Body of pancreas (tissue), 4 donors: ENCODE measurements at regions not wholly inside any gene's neighbourhood (a gene's known extent, or its start where the extent isn't known, plus 50 kb on each side); places are given as distances from the start of the nearest gene placed in this dataset.

ENCODE experiments used
- ATAC-seq: fragments of 150-250 bp; one replicate; pipeline ENCODE4 v1.9.1; 2016
- DNase-seq, 4 donors: peaks; one replicate each; pipeline ENCODE4 v3.0.0-alpha.2; 2019
- H3K27ac ChIP-seq, 4 donors: fragments of 200-600 bp; sonication (generic); 1 replicate in 3 of 4; 2 replicates in 1 of 4; pipeline versions ENCODE4 v1.5.1 to v1.6.1; 2016 to 2019; ENCODE audit warnings: mild to moderate bottlenecking in 1 of 4, mixed read lengths in 1 of 4, moderate library complexity in 1 of 4
- H3K27me3 ChIP-seq, 2 donors: fragments of 200-600 bp; sonication (generic); one replicate each; pipeline ENCODE4 v1.6.0; 2016; ENCODE audit warnings: mild to moderate bottlenecking in 1 of 2
- H3K36me3 ChIP-seq, 2 donors: fragments of 200-600 bp; sonication (generic); replicated peaks in 1 of 2; 2 replicates each; pipeline ENCODE4 v1.5.1; 2016; ENCODE audit warnings: low read depth in 2 of 2; ENCODE audit not compliant: insufficient read depth in 1 of 2
- H3K4me1 ChIP-seq: fragments of 200-600 bp; sonication (generic); one replicate; pipeline ENCODE4 v1.6.0; 2016
- H3K4me3 ChIP-seq, 2 donors: fragments of 200-600 bp; sonication (generic); 1 replicate in 1 of 2; 2 replicates in 1 of 2; pipeline ENCODE4 v1.5.1; 2016 to 2019
- H3K9me3 ChIP-seq, 3 donors: fragments of 200-600 bp; sonication (generic); 1 replicate in 2 of 3; 2 replicates in 1 of 3; pipeline ENCODE4 v1.5.1; 2016
- CTCF ChIP-seq, 7 experiments: fragments of 450-650 bp in 4 of 7; fragments of 200-600 bp in 3 of 7; sonication (generic) in 3 of 7; IDR thresholded peaks; one replicate each; pipeline ENCODE4 v1.5.1; 2016 to 2019; ENCODE audit warnings: antibody characterized with exemption in 7 of 7
- POLR2A ChIP-seq, 3 donors: fragments of 450-650 bp; IDR thresholded peaks; one replicate each; pipeline ENCODE4 v1.6.1; 2016; ENCODE audit warnings: antibody characterized with exemption in 3 of 3, mild to moderate bottlenecking in 2 of 3
- WGBS, 2 donors: methylation state at CpG; one replicate each; pipeline ENCODE4 v1.1.5; 2017; 5-methylcytosine and 5-hydroxymethylcytosine counted together
- intact Hi-C: fragments of 100-400 bp; cut with DNase I; formaldehyde crosslinking; loops from one replicate; pipeline ENCODE4 v1.15.1; 2023

GRCh38 chr12:74906224-74906623 lies 303.4 kb downstream of the KCNC2 start:
- 85 to 94% methylated on average over 5 of the region's 5 CpGs for WGBS, 2 donors
- Histone ChIP-seq H3K4me1 (no peaks in the 10 kb centered on the region), H3K9me3 (no peaks in the 10 kb centered on the region), H3K27ac (no peak overlapping the region), H3K4me3 (no peak overlapping the region), H3K27me3 (no peaks in the 10 kb centered on the region), H3K36me3 (no peaks in the 10 kb centered on the region)
- intact Hi-C loops: no loop called here
- ATAC-seq: no peak
- no peak for TF ChIP-seq POLR2A (IDR thresholded peaks at IDR 0.05)
- TF ChIP-seq CTCF (IDR thresholded peaks at IDR 0.05): no peak
- no peak for DNase-seq

GRCh38 chr12:74910831-74911230 lies 298.8 kb downstream of the KCNC2 start:
- no peaks in the 10 kb centered on the region for H3K9me3 ChIP-seq
- no peaks in the 10 kb centered on the region for H3K4me1 ChIP-seq
- intact Hi-C loops: no loop called here
- H3K27me3 ChIP-seq: no peaks in the 10 kb centered on the region
- H3K36me3 ChIP-seq: no peaks in the 10 kb centered on the region
- DNase-seq (no peak), ATAC-seq (no peak)
- no peak for TF ChIP-seq POLR2A (IDR thresholded peaks at IDR 0.05)
- no peak for TF ChIP-seq CTCF (IDR thresholded peaks at IDR 0.05)
- WGBS, 2 donors: 81 to 83% methylated on average over 3 of the region's 3 CpGs
- H3K27ac ChIP-seq: no peak overlapping the region
- H3K4me3 ChIP-seq: no peak overlapping the region

GRCh38 chr12:74914378-74914777 lies 295.3 kb downstream of the KCNC2 start:
- WGBS, 2 donors: 35 to 74% methylated on average over 3 of the region's 3 CpGs
- no peak overlapping the region for H3K4me3 ChIP-seq
- H3K36me3 ChIP-seq: no peaks in the 10 kb centered on the region
- H3K4me1 ChIP-seq: no peaks in the 10 kb centered on the region
- DNase-seq (no peak), ATAC-seq (no peak)
- TF ChIP-seq POLR2A (IDR thresholded peaks at IDR 0.05): no peak
- no peak for TF ChIP-seq CTCF (IDR thresholded peaks at IDR 0.05)
- no peaks in the 10 kb centered on the region for H3K27me3 ChIP-seq
- no peaks in the 10 kb centered on the region for H3K9me3 ChIP-seq
- intact Hi-C loops: no loop called here
- no peak overlapping the region for H3K27ac ChIP-seq

DNA sequence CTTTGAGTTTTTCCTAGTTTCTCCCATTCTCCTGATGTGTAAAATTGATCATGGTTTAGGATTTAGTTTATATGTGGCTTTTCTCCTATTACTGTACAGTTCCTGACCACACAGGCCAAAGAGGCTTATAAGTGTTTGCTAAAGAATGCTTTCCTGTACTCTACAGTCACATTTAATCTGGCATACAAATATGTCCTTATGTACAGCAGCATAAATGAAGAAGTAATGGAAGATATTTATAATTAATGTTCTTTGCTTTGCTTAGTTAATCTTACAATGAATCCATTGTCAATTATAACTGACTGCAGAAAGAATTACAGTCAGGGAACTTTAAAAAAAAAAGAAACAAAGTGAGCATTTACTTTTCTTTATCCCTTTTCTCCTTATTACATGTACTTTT lies 293.9 kb downstream of the KCNC2 start:
- ATAC-seq: no peak

More for the DNA sequence above, 293.9 kb downstream of the KCNC2 start:
- no peak overlapping the region for H3K4me3 ChIP-seq
- DNase-seq: no peak
- no peaks in the 10 kb centered on the region for H3K27me3 ChIP-seq
- intact Hi-C loops: no loop called here
- TF ChIP-seq POLR2A (IDR thresholded peaks at IDR 0.05) (no peak), CTCF (IDR thresholded peaks at IDR 0.05) (no peak)
- no peak overlapping the region for H3K27ac ChIP-seq
- H3K4me1 ChIP-seq: no peaks in the 10 kb centered on the region
- no peaks in the 10 kb centered on the region for H3K36me3 ChIP-seq
- H3K9me3 ChIP-seq: no peaks in the 10 kb centered on the region
